ENCODE measurements at regions not wholly inside any gene's neighbourhood (a gene's known extent, or its start where the extent isn't known, plus 50 kb on each side); places are given as distances from the start of the nearest gene placed in this dataset.

DNA sequence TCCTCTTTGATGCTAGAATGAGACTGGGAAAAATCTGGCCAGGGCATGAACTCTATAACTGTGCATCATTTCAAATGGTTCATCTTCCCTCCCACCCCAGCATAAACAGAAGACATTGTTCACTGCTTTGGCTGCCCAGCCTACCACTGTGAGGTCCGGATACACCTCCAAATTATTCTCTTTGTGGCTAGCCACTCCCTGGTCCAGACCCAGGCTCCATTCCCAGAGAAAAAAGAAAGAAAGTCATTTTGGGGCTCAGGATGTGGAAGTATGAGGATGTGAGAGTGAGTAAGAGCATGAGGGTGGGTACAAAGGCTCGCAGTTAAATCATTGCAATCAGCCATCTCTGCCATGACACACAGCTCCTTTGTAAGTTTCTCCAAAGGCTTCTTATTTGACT is 559.2 kb downstream of the PSAT1 start:
- Histone ChIP-seq H3K27me3 (ENCODE audit: control insufficient read depth, insufficient read depth, low read length) (no peaks in the 10 kb centered on the region), H3K36me3 (ENCODE audit: control insufficient read depth, insufficient read depth, low read length) (no peaks in the 10 kb centered on the region), H3K9me3 (ENCODE audit: control insufficient read depth, insufficient read depth, low read length) (no peaks in the 10 kb centered on the region), H3K4me1 (ENCODE audit: control insufficient read depth, insufficient read depth, low read length) (no peaks in the 10 kb centered on the region), H3K9ac (ENCODE audit: low read depth, low read length) (no peak overlapping the region), H3K4me3 (ENCODE audit: low read depth, low read length) (no peak overlapping the region), H3K27ac (ENCODE audit: low read depth, low read length) (no peak overlapping the region)

- H3K27ac ChIP-seq (ENCODE audit: low read depth, low read length), result no peak overlapping the region
- no peaks in the 10 kb centered on the region for H3K27me3 ChIP-seq (ENCODE audit: control insufficient read depth, insufficient read depth, low read length)
- H3K4me3 ChIP-seq (ENCODE audit: low read depth, low read length), result no peak overlapping the region
- H3K4me1 ChIP-seq (ENCODE audit: control insufficient read depth, insufficient read depth, low read length), result no peaks in the 10 kb centered on the region
- H3K36me3 ChIP-seq (ENCODE audit: control insufficient read depth, insufficient read depth, low read length), result no peaks in the 10 kb centered on the region
- H3K9me3 ChIP-seq (ENCODE audit: control insufficient read depth, insufficient read depth, low read length), result no peaks in the 10 kb centered on the region
- no peak overlapping the region for H3K9ac ChIP-seq (ENCODE audit: low read depth, low read length)
Measured at GRCh38 chr9:78856781-78857180, 559.9 kb downstream of the PSAT1 start.

DNA sequence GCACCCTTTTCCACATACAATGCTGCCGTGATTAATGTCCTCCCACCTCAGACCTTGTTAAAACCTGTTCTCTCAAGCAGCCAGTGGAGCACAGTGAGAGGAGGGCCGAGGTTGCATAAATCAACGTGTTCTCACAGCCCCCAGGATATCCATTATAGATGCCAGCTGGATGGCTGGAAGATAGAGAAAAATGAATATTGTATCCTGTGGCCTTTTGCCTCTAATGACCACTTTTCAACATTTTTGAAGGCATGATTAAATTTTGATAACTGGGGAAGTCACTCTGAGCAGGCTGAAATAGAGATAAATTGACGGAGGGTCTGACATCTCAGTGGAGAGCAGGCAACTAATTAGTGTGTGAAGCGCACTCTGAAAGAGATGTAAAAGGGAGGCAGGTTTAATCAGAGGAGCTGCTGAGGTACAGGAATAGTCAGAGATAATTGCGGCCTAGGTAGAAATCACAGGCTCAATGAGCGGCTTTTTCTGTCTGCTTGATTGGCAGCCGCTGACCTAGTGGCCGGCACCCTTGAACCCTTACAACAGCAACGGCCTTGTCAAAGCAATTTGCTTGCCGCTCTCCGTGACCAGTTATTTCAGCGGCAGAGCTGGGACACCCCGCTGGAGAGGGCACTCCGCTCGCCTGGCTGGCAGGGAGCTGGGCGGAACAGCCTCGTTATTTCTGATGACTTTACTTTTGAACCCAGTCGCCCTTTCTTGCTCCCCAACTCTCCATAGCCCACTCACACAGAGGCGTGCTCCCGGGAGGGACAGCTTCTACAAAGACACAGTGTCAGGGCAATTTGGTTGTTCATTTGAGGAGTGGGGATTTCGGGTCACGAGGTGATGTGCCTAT is 560.7 kb downstream of the PSAT1 start:
- Histone ChIP-seq H3K9ac (ENCODE audit: low read depth, low read length) (no peak overlapping the region), H3K9me3 (ENCODE audit: control insufficient read depth, insufficient read depth, low read length) (no peaks in the 10 kb centered on the region), H3K27me3 (ENCODE audit: control insufficient read depth, insufficient read depth, low read length) (no peaks in the 10 kb centered on the region), H3K36me3 (ENCODE audit: control insufficient read depth, insufficient read depth, low read length) (no peaks in the 10 kb centered on the region), H3K4me3 (ENCODE audit: low read depth, low read length) (no peak overlapping the region), H3K27ac (ENCODE audit: low read depth, low read length) (no peak overlapping the region), H3K4me1 (ENCODE audit: control insufficient read depth, insufficient read depth, low read length) (no peaks in the 10 kb centered on the region)

DNA sequence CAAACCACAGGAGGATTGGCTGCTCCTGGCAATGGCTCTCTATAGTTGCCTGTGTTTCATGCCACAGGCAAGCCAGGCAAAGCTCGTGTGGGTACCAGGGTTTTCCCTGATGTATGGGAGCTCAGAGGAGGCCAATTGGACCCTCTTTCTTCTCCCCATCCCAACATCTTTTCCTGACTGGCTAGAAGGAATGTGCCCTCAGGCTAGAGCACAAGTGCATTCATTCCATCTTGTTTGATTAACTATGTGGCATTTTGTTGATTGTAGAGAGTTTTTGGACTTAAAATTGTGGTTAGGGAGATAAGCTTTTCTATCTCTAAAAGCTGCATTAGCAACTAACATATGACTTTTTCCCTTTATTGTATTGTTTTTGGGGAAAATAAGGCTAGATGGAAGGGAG is 561.3 kb downstream of the PSAT1 start:
- Histone ChIP-seq H3K9ac (ENCODE audit: low read depth, low read length) (no peak overlapping the region), H3K27ac (ENCODE audit: low read depth, low read length) (no peak overlapping the region)

DNA sequence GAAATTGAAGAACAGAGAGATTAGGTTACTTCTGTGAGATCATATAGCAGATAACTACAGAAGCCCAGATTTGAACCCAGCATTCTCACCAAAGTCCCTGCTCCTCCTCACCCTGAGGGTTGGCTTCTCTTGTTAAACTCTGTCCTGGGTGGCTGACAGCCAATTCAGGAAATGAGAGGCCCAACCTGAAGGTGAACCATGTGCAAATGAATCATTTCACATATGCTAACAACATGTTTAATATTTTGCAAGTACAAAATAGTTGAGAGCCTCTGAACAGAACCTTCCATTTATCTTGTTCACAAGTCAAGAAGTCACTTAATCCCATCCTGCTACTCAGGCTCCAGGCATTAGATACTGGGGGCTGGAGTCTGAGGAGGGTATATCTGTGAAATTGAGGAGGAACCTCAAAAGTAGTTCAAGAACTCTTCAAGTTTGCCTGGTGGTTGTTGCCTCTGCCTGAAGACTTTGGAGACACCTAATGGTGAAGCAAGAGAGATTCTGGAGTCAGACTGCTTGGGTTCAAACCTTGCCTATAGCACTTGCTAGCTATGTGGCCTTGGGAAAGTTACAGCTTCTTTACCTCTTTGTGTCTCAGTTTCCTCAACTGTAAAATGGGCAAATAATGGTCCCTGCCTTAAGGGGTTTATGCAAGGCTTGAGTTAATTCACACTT is 564.0 kb downstream of the PSAT1 start:
- Histone ChIP-seq H3K27ac (ENCODE audit: low read depth, low read length) (no peak overlapping the region), H3K36me3 (ENCODE audit: control insufficient read depth, insufficient read depth, low read length) (no peaks in the 10 kb centered on the region), H3K9me3 (ENCODE audit: control insufficient read depth, insufficient read depth, low read length) (no peaks in the 10 kb centered on the region), H3K27me3 (ENCODE audit: control insufficient read depth, insufficient read depth, low read length) (no peaks in the 10 kb centered on the region), H3K9ac (ENCODE audit: low read depth, low read length) (no peak overlapping the region), H3K4me3 (ENCODE audit: low read depth, low read length) (no peak overlapping the region), H3K4me1 (ENCODE audit: control insufficient read depth, insufficient read depth, low read length) (peaks cover 4% of the 10 kb centered on the region)

More for the DNA sequence above, 561.3 kb downstream of the PSAT1 start:
- no peaks in the 10 kb centered on the region for H3K27me3 ChIP-seq (ENCODE audit: control insufficient read depth, insufficient read depth, low read length)
- H3K4me1 ChIP-seq (ENCODE audit: control insufficient read depth, insufficient read depth, low read length), result no peaks in the 10 kb centered on the region
- no peaks in the 10 kb centered on the region for H3K9me3 ChIP-seq (ENCODE audit: control insufficient read depth, insufficient read depth, low read length)
- H3K36me3 ChIP-seq (ENCODE audit: control insufficient read depth, insufficient read depth, low read length), result no peaks in the 10 kb centered on the region
- H3K4me3 ChIP-seq (ENCODE audit: low read depth, low read length), result no peak overlapping the region

- no peak overlapping the region for H3K4me3 ChIP-seq (ENCODE audit: low read depth, low read length)
- peaks cover 11% of the 10 kb centered on the region for H3K4me1 ChIP-seq (ENCODE audit: control insufficient read depth, insufficient read depth, low read length)
- H3K9ac ChIP-seq (ENCODE audit: low read depth, low read length), result no peak overlapping the region
- H3K27me3 ChIP-seq (ENCODE audit: control insufficient read depth, insufficient read depth, low read length), result no peaks in the 10 kb centered on the region
- H3K36me3 ChIP-seq (ENCODE audit: control insufficient read depth, insufficient read depth, low read length), result no peaks in the 10 kb centered on the region
- H3K9me3 ChIP-seq (ENCODE audit: control insufficient read depth, insufficient read depth, low read length), result no peaks in the 10 kb centered on the region
- H3K27ac ChIP-seq (ENCODE audit: low read depth, low read length), result no peak overlapping the region
Measured at GRCh38 chr9:78863531-78863930, 566.6 kb downstream of the PSAT1 start.

- H3K27me3 ChIP-seq (ENCODE audit: control insufficient read depth, insufficient read depth, low read length), result no peaks in the 10 kb centered on the region
- no peaks in the 10 kb centered on the region for H3K36me3 ChIP-seq (ENCODE audit: control insufficient read depth, insufficient read depth, low read length)
- no peaks in the 10 kb centered on the region for H3K9me3 ChIP-seq (ENCODE audit: control insufficient read depth, insufficient read depth, low read length)
- H3K4me1 ChIP-seq (ENCODE audit: control insufficient read depth, insufficient read depth, low read length), result peaks cover 11% of the 10 kb centered on the region
- H3K9ac ChIP-seq (ENCODE audit: low read depth, low read length), result no peak overlapping the region
- H3K27ac ChIP-seq (ENCODE audit: low read depth, low read length), result no peak overlapping the region
- no peak overlapping the region for H3K4me3 ChIP-seq (ENCODE audit: low read depth, low read length)
Measured at GRCh38 chr9:78865737-78866136, 568.8 kb downstream of the PSAT1 start.

- H3K36me3 ChIP-seq (ENCODE audit: control insufficient read depth, insufficient read depth, low read length), result no peaks in the 10 kb centered on the region
- H3K27me3 ChIP-seq (ENCODE audit: control insufficient read depth, insufficient read depth, low read length), result no peaks in the 10 kb centered on the region
- peaks cover 11% of the 10 kb centered on the region for H3K4me1 ChIP-seq (ENCODE audit: control insufficient read depth, insufficient read depth, low read length)
- H3K4me3 ChIP-seq (ENCODE audit: low read depth, low read length), result no peak overlapping the region
- no peak overlapping the region for H3K27ac ChIP-seq (ENCODE audit: low read depth, low read length)
- H3K9me3 ChIP-seq (ENCODE audit: control insufficient read depth, insufficient read depth, low read length), result no peaks in the 10 kb centered on the region
- H3K9ac ChIP-seq (ENCODE audit: low read depth, low read length), result no peak overlapping the region
Measured at GRCh38 chr9:78866207-78867132, 569.5 kb downstream of the PSAT1 start.

DNA sequence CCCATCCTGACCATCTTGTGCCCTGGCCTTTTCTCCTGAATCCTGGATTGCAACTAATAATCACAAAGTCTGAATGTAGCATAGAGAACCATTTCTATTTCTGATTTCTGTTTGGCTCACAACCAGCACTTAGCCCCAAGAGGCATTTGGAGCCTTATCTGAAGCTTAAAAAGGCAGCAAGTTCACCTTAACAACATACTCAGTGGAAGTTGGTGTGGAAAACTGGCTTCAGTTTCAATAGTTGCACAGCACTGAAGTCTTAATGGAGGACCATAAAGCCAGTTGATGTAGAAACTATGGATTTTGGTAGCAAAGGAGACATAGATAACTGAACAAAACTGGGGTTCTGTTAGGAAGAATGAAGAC is 574.1 kb downstream of the PSAT1 start:
- Histone ChIP-seq H3K4me1 (ENCODE audit: control insufficient read depth, insufficient read depth, low read length) (peaks cover 6% of the 10 kb centered on the region; the same call in 1 of the 2 replicates), H3K27ac (ENCODE audit: low read depth, low read length) (no peak overlapping the region), H3K36me3 (ENCODE audit: control insufficient read depth, insufficient read depth, low read length) (no peaks in the 10 kb centered on the region), H3K9ac (ENCODE audit: low read depth, low read length) (no peak overlapping the region), H3K27me3 (ENCODE audit: control insufficient read depth, insufficient read depth, low read length) (no peaks in the 10 kb centered on the region), H3K4me3 (ENCODE audit: low read depth, low read length) (no peak overlapping the region), H3K9me3 (ENCODE audit: control insufficient read depth, insufficient read depth, low read length) (no peaks in the 10 kb centered on the region)

DNA sequence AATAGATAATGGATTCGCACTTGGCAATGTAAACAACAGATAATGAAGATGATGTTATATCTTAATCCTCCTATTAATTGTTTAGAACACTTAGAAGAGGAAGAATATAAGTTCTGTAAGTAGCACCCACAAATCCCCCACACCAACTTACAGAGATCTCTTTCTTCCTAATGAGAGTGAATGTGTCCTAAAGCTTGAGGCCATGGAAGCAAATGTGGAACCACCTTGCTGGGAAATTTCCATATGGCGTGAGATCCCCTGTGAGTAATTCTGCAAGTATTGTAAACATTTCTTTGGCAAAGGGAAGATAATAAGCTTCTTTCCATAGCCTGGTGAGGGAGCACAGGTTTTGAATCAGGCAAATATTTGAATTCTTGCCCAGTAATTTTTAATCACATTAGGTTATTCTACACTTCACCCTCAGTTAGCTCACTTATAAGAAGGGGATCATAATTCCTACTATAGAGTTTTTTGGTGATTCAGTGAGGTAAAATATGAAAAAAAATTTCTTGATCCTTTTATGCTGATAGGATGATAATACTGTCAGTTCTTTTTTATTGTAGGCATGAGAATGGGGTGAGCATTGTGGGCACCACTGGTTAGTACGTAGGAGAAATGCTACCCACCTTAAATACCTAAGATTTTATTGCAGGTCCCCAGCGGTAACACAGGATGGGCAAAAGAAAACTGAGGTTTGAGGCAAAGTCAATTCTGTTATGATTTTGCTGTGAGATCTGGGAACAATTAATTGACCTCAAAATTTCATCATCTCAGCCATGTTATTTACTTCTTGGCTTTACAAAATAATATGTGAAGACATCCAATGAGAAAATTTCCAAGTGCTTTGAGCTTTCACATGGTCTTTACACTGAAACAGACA is 574.8 kb downstream of the PSAT1 start:
- Histone ChIP-seq H3K9me3 (ENCODE audit: control insufficient read depth, insufficient read depth, low read length) (no peaks in the 10 kb centered on the region), H3K36me3 (ENCODE audit: control insufficient read depth, insufficient read depth, low read length) (no peaks in the 10 kb centered on the region), H3K9ac (ENCODE audit: low read depth, low read length) (no peak overlapping the region), H3K4me3 (ENCODE audit: low read depth, low read length) (no peak overlapping the region), H3K4me1 (ENCODE audit: control insufficient read depth, insufficient read depth, low read length) (peaks cover 1% of the 10 kb centered on the region; the same call in 1 of the 2 replicates), H3K27ac (ENCODE audit: low read depth, low read length) (no peak overlapping the region), H3K27me3 (ENCODE audit: control insufficient read depth, insufficient read depth, low read length) (no peaks in the 10 kb centered on the region)

Data from HUES48 (cell line).